Transverse colon (tissue), 4 donors: ENCODE measurements at regions not wholly inside any gene's neighbourhood (a gene's known extent, or its start where the extent isn't known, plus 50 kb on each side); places are given as distances from the start of the nearest gene placed in this dataset.

Experiments
- DNase-seq: peaks from one replicate; pipeline ENCODE4 v3.0.0-alpha.2; 2019
- H3K27ac ChIP-seq, 4 donors: fragments of 200-600 bp; sonication (generic); 2 replicates each; pipeline ENCODE4 v1.5.1; 2016 to 2018; ENCODE audit warnings: inconsistent platforms in 4 of 4
- H3K27me3 ChIP-seq: fragments of 200-600 bp; sonication (generic); 2 replicates; pipeline ENCODE4 v1.5.1; 2017; ENCODE audit warnings: inconsistent platforms
- H3K36me3 ChIP-seq, 4 donors: fragments of 200-600 bp; sonication (generic); 2 replicates each; pipeline ENCODE4 v1.5.1; 2017 to 2019; ENCODE audit warnings: inconsistent platforms in 4 of 4
- H3K4me1 ChIP-seq, 4 donors: fragments of 200-600 bp; sonication (generic); 2 replicates each; pipeline ENCODE4 v1.5.1; 2017 to 2020; ENCODE audit warnings: inconsistent platforms in 4 of 4
- H3K4me3 ChIP-seq, 4 donors: fragments of 200-600 bp; sonication (generic); 1 replicate in 1 of 4; 2 replicates in 3 of 4; pipeline versions ENCODE4 v1.5.1 to v1.6.1; 2017 to 2019; ENCODE audit warnings: inconsistent platforms in 4 of 4
- H3K9me3 ChIP-seq, 2 donors: fragments of 200-600 bp; sonication (generic); 2 replicates each; pipeline ENCODE4 v1.5.1; 2017 to 2019; ENCODE audit warnings: inconsistent platforms in 2 of 2
- CTCF ChIP-seq, 5 experiments: fragments of 200-600 bp in 3 of 5; fragments of 450-650 bp in 2 of 5; sonication (generic) in 3 of 5; IDR thresholded peaks; 1 replicate in 2 of 5; 2 replicates in 3 of 5; pipeline ENCODE4 v1.5.1; 2016 to 2017; ENCODE audit warnings: antibody characterized with exemption in 5 of 5, inconsistent platforms in 3 of 5, mild to moderate bottlenecking in 2 of 5, moderate library complexity in 1 of 5
- EP300 ChIP-seq: sonication (generic); formaldehyde crosslinking; IDR thresholded peaks from one replicate; pipeline ENCODE4 v1.6.1; 2017; ENCODE audit warnings: antibody characterized with exemption, low read depth
- POLR2A ChIP-seq: fragments of 450-650 bp; IDR thresholded peaks from one replicate; pipeline ENCODE4 v1.6.1; 2016; ENCODE audit warnings: antibody characterized with exemption, mild to moderate bottlenecking, moderate library complexity
- POLR2AphosphoS5 ChIP-seq, 3 donors: sonication (generic); formaldehyde crosslinking; IDR thresholded peaks; one replicate each; pipeline ENCODE4 v1.6.1; 2016; ENCODE audit warnings: antibody characterized with exemption in 3 of 3
- WGBS, 2 donors: methylation state at CpG; one replicate each; pipeline ENCODE4 v1.1.5; 2018; ENCODE audit warnings: low coverage in 1 of 2; 5-methylcytosine and 5-hydroxymethylcytosine counted together
- in situ Hi-C, 4 donors: fragments of 200-750 bp; cut with MboI; loops; one replicate each; pipeline versions ENCODE4 v1.15.0 to v1.15.1; 2017; ENCODE audit warnings: low sequenced_read_pairs in 3 of 4, low pct_ligation_motif_present in 1 of 4, low pct_unique_long_range_greater_than_20kb in 1 of 4
- intact Hi-C: fragments of 100-400 bp; cut with DNase I; formaldehyde crosslinking; loops from one replicate; pipeline ENCODE4 v1.15.1; 2023; ENCODE audit warnings: low total_unique reads

- H3K27me3 ChIP-seq, result no peaks in the 10 kb centered on the region
- 67 to 76% methylated on average over 5 of the region's 5 CpGs for WGBS, 2 donors
- in situ Hi-C loops, result no loop called here
- DNase-seq, result no peak
- intact Hi-C loops, result no loop called here
- TF ChIP-seq POLR2AphosphoS5 (IDR thresholded peaks at IDR 0.05), result no peak
- no peak for TF ChIP-seq POLR2A
- TF ChIP-seq EP300, result no peak
- TF ChIP-seq CTCF (IDR thresholded peaks at IDR 0.05), result no peak
- H3K9me3 ChIP-seq, result no peaks in the 10 kb centered on the region
- no peaks in the 10 kb centered on the region for H3K36me3 ChIP-seq
- H3K27ac ChIP-seq, result no peak overlapping the region
- H3K4me1 ChIP-seq, result no peaks in the 10 kb centered on the region
- H3K4me3 ChIP-seq, result no peak overlapping the region
Measured at GRCh38 chr13:73335210-73335609, 276.4 kb downstream of the KLF5 start.

GRCh38 chr13:73334445-73334844 lies 275.6 kb downstream of the KLF5 start:
- no peak overlapping the region for H3K27ac ChIP-seq
- no peaks in the 10 kb centered on the region for H3K36me3 ChIP-seq
- no peak for DNase-seq
- TF ChIP-seq EP300 (no peak), POLR2A (no peak), CTCF (IDR thresholded peaks at IDR 0.05) (no peak), POLR2AphosphoS5 (IDR thresholded peaks at IDR 0.05) (no peak)
- no peaks in the 10 kb centered on the region for H3K4me1 ChIP-seq
- H3K4me3 ChIP-seq, result no peak overlapping the region
- 84 to 92% methylated on average over 4 of the region's 4 CpGs for WGBS, 2 donors
- no peaks in the 10 kb centered on the region for H3K9me3 ChIP-seq
- no peaks in the 10 kb centered on the region for H3K27me3 ChIP-seq
- in situ Hi-C loops, result no loop called here
- intact Hi-C loops, result no loop called here

- H3K9me3 ChIP-seq, result no peaks in the 10 kb centered on the region
- H3K27ac ChIP-seq, result no peak overlapping the region
- no peaks in the 10 kb centered on the region for H3K36me3 ChIP-seq
- H3K4me3 ChIP-seq, result no peak overlapping the region
- WGBS, 2 donors, result 87% methylated on average over 1 of the region's 1 CpG; no CpG with 5 or more reads in 1 of the 2 donors
- no peak for TF ChIP-seq POLR2A
- no peak for TF ChIP-seq EP300
- no peak for TF ChIP-seq CTCF (IDR thresholded peaks at IDR 0.05)
- no peak for TF ChIP-seq POLR2AphosphoS5 (IDR thresholded peaks at IDR 0.05)
- no peak for DNase-seq
- intact Hi-C loops, result no loop called here
- peaks cover 0 to 6% (median 2%) of the 10 kb centered on the region in 4 donors for H3K4me1 ChIP-seq
- in situ Hi-C loops, result no loop called here
- no peaks in the 10 kb centered on the region for H3K27me3 ChIP-seq
Measured at GRCh38 chr13:73331556-73331955, 272.8 kb downstream of the KLF5 start.

DNA sequence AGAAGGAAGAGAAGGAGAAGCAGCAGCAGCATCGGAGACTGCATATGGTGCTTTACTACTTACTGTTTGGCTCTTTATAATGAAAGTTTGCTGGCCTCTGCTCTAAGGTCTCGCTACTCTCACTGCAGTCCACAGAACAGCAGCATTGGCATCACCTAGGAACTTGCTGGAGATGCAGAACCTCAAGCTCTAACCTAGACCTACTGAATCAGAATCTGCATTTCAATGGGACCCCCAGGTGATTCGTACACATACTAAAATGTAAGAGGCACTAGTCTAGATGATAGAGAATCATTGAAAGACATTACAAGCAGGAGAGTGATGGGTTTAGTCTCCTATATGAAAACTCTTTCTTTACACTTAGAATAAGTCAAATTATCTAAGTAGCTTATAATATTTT lies 270.6 kb downstream of the KLF5 start:
- Histone ChIP-seq H3K27ac (no peak overlapping the region), H3K4me3 (no peak overlapping the region), H3K4me1 (peaks cover 0 to 24% (median 2%) of the 10 kb centered on the region in 4 donors), H3K9me3 (no peaks in the 10 kb centered on the region), H3K27me3 (no peaks in the 10 kb centered on the region), H3K36me3 (no peaks in the 10 kb centered on the region)
- in situ Hi-C loops (no loop called here), intact Hi-C loops (no loop called here)
- no peak for DNase-seq
- 67 to 86% methylated on average over 2 to 3 of the region's 3 CpGs for WGBS, 2 donors
- TF ChIP-seq EP300 (no peak), POLR2A (no peak)

- H3K9me3 ChIP-seq, result no peaks in the 10 kb centered on the region
- no peak overlapping the region for H3K4me3 ChIP-seq
- no peaks in the 10 kb centered on the region for H3K36me3 ChIP-seq
- intact Hi-C loops, result no loop called here
- H3K4me1 ChIP-seq, result peaks cover 0 to 24% (median 2%) of the 10 kb centered on the region in 4 donors
- 80 to 89% methylated on average over 4 of the region's 4 CpGs for WGBS, 2 donors
- in situ Hi-C loops, result no loop called here
- peak overlapping the region in 3 of 4 donors; percentile 70 to 75 (median 73) for H3K27ac ChIP-seq
- TF ChIP-seq EP300 (no peak), POLR2AphosphoS5 (IDR thresholded peaks at IDR 0.05) (no peak), CTCF (IDR thresholded peaks at IDR 0.05) (no peak), POLR2A (no peak)
- no peak for DNase-seq
- H3K27me3 ChIP-seq, result no peaks in the 10 kb centered on the region
Measured at GRCh38 chr13:73327579-73327978, 268.8 kb downstream of the KLF5 start.
